GM21360 (cell line): ENCODE measurements at regions not wholly inside any gene's neighbourhood (a gene's known extent, or its start where the extent isn't known, plus 50 kb on each side); places are given as distances from the start of the nearest gene placed in this dataset.

Experiments
- ATAC-seq: cut with Tn5 transposase; IDR thresholded peaks from one replicate; pipeline ENCODE4 v1.9.1; 2021; ENCODE audit warnings: mild to moderate bottlenecking, moderate library complexity; ENCODE audit not compliant: unreplicated experiment

- ATAC-seq, result no peak
Observed at GRCh38 chr3:137061186-137061585, 103.4 kb downstream of the IL20RB start.

GRCh38 chr3:137062250-137062649 is 104.5 kb downstream of the IL20RB start:
- peak; percentile 95 for ATAC-seq

GRCh38 chr3:137065381-137065780 is 107.6 kb downstream of the IL20RB start:
- ATAC-seq, result no peak

- ATAC-seq, result no peak
Observed at GRCh38 chr3:137066092-137066491, 108.3 kb downstream of the IL20RB start.

- ATAC-seq, result no peak
Observed at GRCh38 chr3:137071104-137071503, 113.3 kb downstream of the IL20RB start.

- ATAC-seq, result no peak
Observed at GRCh38 chr3:137075020-137075419, 117.2 kb downstream of the IL20RB start.

GRCh38 chr3:137078040-137078439 is 120.3 kb downstream of the IL20RB start:
- ATAC-seq, result no peak

GRCh38 chr3:137079571-137079970 is 121.8 kb downstream of the IL20RB start:
- ATAC-seq, result no peak

- ATAC-seq, result no peak
Observed at GRCh38 chr3:137081711-137082110, 123.9 kb downstream of the IL20RB start.

- ATAC-seq, result no peak
Observed at GRCh38 chr3:137082763-137083162, 125.0 kb downstream of the IL20RB start.

GRCh38 chr3:137083332-137083731 is 125.5 kb downstream of the IL20RB start:
- no peak for ATAC-seq

- no peak for ATAC-seq
Observed at GRCh38 chr3:137084586-137084985, 126.8 kb downstream of the IL20RB start.

GRCh38 chr3:137097386-137097785 is 139.6 kb downstream of the IL20RB start:
- no peak for ATAC-seq

- no peak for ATAC-seq
Observed at GRCh38 chr3:137097852-137098251, 140.1 kb downstream of the IL20RB start.

- ATAC-seq, result no peak
Observed at GRCh38 chr3:137099364-137100219, 141.8 kb downstream of the IL20RB start.

GRCh38 chr3:137100326-137100725 is 142.5 kb downstream of the IL20RB start:
- no peak for ATAC-seq

GRCh38 chr3:137103739-137104138 is 146.0 kb downstream of the IL20RB start:
- no peak for ATAC-seq

GRCh38 chr3:137105277-137105977 is 147.6 kb downstream of the IL20RB start:
- peak; percentile 68 for ATAC-seq

GRCh38 chr3:137106612-137107240 is 148.9 kb downstream of the IL20RB start:
- ATAC-seq, result no peak

- ATAC-seq, result no peak
Observed at GRCh38 chr3:137108699-137109440, 151.1 kb downstream of the IL20RB start.

- peak; percentile 66 for ATAC-seq
Observed at GRCh38 chr3:137110392-137110996, 152.7 kb downstream of the IL20RB start.
